ENCODE measurements at regions not wholly inside any gene's neighbourhood (a gene's known extent, or its start where the extent isn't known, plus 50 kb on each side); places are given as distances from the start of the nearest gene placed in this dataset.
A peak's percentile ranks its signal among the peaks of the same experiment; 100 is the strongest.

- Histone ChIP-seq H3K27ac (no peak overlapping the region), H3K4me3 (no peak overlapping the region)
- DNase-seq (ENCODE audit: low spot score): no peak
- TF ChIP-seq CTCF (IDR thresholded peaks at IDR 0.05): no peak
Measured at GRCh38 chr12:93967454-93967853, 180.9 kb upstream of the PLXNC1 start.

GRCh38 chr12:93968536-93969285, 179.7 kb upstream of the PLXNC1 start:
- no peak overlapping the region for H3K4me3 ChIP-seq
- DNase-seq (ENCODE audit: low spot score): no peak
- no peak overlapping the region for H3K27ac ChIP-seq
- no peak for TF ChIP-seq CTCF (IDR thresholded peaks at IDR 0.05)

DNA sequence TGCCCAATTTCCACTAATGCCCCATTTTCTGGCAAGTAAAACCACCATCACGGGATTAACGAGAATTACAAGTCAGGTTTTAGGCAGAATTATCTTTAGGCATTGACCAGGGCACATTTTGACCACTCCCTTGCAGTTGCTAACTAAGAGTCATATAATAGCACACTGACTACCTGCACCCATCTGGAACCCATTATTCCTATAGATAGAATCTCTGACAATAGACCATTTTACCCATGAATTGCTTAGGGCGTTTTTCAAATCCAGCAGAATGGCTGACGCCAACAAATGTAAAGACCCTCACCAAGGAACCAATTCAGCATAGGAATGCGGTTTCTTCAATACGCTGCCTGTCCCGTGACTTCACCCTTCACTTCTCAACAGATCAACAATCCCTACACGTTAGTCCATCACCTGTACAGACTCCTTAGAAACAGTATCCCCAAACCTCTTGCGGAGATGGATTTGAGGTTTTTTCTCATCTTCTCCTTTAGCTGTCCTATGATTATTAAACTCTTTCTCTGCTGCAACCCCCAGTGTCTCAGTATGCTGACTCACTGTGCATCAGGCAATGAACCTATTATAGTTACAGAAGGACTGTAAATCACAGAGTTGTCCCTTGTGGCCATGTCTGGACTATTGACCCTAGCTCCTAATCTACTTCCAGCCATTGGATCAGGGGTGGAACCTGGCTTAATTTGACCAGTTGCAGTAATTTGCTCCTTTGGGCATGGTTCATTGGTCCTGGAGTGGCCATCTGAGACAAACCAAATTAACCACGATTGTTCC, 177.3 kb upstream of the PLXNC1 start:
- Histone ChIP-seq H3K27ac (no peak overlapping the region), H3K4me3 (no peak overlapping the region)
- TF ChIP-seq CTCF (IDR thresholded peaks at IDR 0.05): no peak
- no peak for DNase-seq (ENCODE audit: low spot score)

GRCh38 chr12:93972411-93973208, 175.8 kb upstream of the PLXNC1 start:
- Histone ChIP-seq H3K27ac (peak overlapping the region; percentile 40 to 83), H3K4me3 (peak overlapping the region; percentile 26)
- TF ChIP-seq CTCF (IDR thresholded peaks at IDR 0.05): no peak
- DNase-seq (ENCODE audit: low spot score): no peak

DNA sequence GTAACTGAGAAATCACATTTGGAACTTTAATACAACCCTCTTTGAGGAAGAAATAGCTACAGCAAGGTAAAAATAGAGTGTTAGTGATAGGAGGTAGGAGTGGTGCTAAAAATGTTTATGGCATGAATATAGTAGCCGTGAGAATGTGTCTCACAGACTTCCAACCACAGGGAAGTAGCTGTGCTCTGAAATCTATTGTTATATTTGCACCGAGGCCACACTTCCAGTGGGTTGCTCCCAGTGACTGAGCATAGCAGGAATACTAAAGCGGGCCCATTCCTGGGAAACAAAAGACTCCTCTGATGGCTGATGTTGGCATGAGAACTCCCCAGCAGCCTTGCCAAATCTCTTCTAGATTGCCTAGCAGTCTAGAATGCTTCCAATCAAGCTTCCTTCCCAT, 174.1 kb upstream of the PLXNC1 start:
- no peak for TF ChIP-seq CTCF (IDR thresholded peaks at IDR 0.05)
- H3K27ac ChIP-seq: peak overlapping the region in 1 of 2 donors; percentile 83
- no peak for DNase-seq (ENCODE audit: low spot score)
- no peak overlapping the region for H3K4me3 ChIP-seq

DNA sequence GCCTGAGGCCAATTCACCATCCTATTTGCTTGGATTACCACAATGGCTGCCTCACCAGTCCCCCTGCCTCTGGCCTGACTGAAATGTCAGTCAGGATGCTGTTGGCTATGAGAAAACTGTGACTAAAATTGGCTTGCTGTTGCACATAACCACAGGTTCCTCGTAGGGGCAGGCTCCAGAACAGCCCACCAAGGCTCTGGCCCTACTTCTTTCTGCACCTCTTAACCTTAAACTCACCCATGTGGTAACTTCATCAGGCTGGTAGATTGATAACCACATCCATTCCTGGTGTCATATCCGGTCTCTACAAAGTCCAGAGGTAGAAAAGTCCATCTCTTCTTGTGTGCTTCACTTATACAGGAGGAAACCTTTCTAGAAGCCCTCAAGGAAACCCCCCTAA, 172.4 kb upstream of the PLXNC1 start:
- Histone ChIP-seq H3K4me3 (no peak overlapping the region), H3K27ac (no peak overlapping the region)
- DNase-seq (ENCODE audit: low spot score): no peak
- no peak for TF ChIP-seq CTCF (IDR thresholded peaks at IDR 0.05)

All from coronary artery (tissue), 2 donors.